Erythroblast (primary cell): ENCODE measurements at regions not wholly inside any gene's neighbourhood (a gene's known extent, or its start where the extent isn't known, plus 50 kb on each side); places are given as distances from the start of the nearest gene placed in this dataset.

Source experiments
- DNase-seq, 2 experiments: peaks; one replicate each; lab custom pipeline; 2025; lab: John Stamatoyannopoulos, UW
- GATA1 ChIP-seq: IDR thresholded peaks from 2 replicates; pipeline ENCODE4 v1.6.1; 2011; ENCODE audit warnings: low read depth, mild to moderate bottlenecking, control low read depth, low read length, moderate library complexity
- POLR2A ChIP-seq: IDR thresholded peaks from 2 replicates; pipeline ENCODE4 v1.6.1; 2011; ENCODE audit warnings: mild to moderate bottlenecking, low read length

- TF ChIP-seq POLR2A = no peak
- no peak for TF ChIP-seq GATA1
- no peak for DNase-seq
Measured at GRCh38 chr2:240355001-240355891, 80.2 kb upstream of the GPC1 start.

DNA sequence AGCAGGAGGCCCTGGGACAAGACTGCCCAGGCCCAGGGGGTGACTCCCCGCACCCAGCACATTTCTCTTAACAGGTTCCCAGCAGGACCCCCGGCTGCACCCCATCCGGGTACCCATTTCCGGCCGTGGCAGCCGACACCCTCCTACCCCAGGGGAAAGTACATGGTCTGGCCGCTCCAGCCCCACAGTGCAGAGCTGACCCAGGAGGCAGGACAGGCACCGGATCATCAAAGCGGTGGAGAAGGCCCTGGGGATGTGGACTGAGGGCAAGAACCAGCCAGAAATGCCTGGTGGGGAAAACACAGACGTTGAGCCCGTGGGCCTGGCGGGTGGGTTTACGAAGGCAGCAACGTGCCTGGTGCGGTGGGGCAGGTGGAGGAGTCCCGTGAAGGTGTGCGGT, 79.5 kb upstream of the GPC1 start:
- TF ChIP-seq POLR2A = no peak
- no peak for TF ChIP-seq GATA1
- no peak for DNase-seq

- DNase-seq = no peak
- TF ChIP-seq POLR2A (no peak), GATA1 (no peak)
Measured at GRCh38 chr2:240356700-240357640, 78.5 kb upstream of the GPC1 start.

- DNase-seq = no peak
- TF ChIP-seq POLR2A = no peak
- TF ChIP-seq GATA1 = no peak
Measured at GRCh38 chr2:240357641-240358012, 77.8 kb upstream of the GPC1 start.

DNA sequence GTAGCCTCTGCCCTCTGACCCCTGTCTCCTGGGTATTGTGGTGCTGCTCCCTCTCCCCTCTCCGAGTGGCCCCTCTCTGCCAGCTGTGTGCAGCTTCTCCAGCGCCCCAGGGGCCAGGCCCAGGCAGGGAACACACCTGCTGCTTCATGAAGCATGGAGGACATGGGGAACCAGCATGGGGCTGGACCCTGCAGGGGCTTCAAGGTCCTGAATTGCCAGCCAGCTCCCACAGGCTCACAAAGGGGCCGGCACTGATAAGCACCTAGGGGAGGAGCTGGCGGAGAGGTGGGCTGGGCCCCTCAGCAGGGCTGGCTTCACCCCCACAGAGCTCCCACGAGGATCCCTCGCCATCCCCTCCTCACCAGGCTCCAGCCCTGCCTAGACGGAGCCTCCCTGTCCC, 77.4 kb upstream of the GPC1 start:
- no peak for DNase-seq
- TF ChIP-seq GATA1 (no peak), POLR2A (no peak)

- TF ChIP-seq POLR2A = no peak
- TF ChIP-seq GATA1 = no peak
- no peak for DNase-seq
Measured at GRCh38 chr2:240358821-240359397, 76.6 kb upstream of the GPC1 start.

DNA sequence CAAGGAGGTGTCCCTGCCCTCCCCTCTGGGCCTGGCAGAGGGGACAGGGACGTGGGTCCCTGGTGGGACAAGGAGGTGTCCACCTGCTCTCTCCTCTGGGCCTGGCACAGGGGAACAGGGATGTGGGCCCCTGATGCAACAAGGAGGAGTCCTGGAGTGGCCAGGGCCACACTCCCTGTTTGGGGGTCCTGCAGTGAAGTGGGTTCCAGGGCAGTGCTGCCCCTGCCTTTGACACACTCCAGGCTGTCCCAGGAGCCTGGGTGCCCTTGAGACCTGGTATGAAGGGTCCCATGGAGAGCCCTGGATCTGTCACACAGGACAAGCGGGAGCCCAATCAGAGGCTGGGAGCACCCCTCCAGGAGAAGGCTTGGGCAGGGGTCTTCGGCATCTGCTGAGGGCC, 75.8 kb upstream of the GPC1 start:
- DNase-seq = no peak
- no peak for TF ChIP-seq POLR2A
- no peak for TF ChIP-seq GATA1

GRCh38 chr2:240360645-240361475, 74.6 kb upstream of the GPC1 start:
- no peak for DNase-seq
- no peak for TF ChIP-seq POLR2A
- TF ChIP-seq GATA1 = no peak

GRCh38 chr2:240362216-240362755, 73.2 kb upstream of the GPC1 start:
- no peak for TF ChIP-seq GATA1
- no peak for TF ChIP-seq POLR2A
- no peak for DNase-seq

DNA sequence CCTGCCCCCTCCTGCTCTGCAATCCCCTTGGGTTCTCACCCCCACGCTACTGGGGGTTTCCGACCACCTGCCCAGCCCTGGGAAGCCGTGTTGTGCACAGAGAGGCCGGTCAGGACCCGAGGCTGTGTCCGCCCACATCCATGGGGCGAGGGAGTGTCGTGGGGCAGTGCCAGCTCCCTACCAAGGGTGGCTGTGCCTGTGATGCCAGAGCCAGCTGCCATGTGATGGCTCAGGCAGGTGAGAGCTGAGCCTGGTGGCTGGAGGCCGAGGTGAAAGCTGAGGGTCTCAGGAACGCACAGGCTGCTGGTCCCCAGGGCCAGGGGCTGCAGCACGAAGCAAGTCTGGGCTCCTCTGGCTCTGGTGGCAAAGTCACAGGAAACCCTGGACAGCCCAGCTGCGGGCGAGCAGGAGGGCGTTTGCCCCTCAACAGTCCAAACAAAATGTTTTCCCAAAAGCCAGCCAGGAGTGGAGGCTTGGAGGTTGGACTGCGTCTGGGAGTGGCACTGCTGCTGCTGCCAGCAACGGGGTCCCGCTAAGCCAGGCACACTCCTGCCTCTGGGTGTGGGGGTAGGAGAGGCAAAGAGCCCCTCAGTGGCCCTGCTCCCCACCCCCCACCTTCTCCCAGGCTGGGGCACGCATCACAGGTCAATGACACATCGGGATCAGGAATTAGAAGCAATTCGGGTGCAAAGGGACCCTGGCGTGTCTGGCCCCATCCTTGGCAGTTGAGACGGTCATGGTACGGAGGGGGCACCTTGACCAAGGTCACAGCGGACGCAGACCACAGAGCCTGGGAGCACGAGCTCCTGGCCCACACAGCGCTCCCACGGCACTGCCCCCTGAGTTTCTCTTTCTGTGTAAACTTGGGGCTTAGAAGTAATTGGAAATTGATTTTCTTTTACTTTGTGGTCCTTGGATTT, 72.4 kb upstream of the GPC1 start:
- DNase-seq = no peak
- TF ChIP-seq GATA1 (no peak), POLR2A (no peak)

DNA sequence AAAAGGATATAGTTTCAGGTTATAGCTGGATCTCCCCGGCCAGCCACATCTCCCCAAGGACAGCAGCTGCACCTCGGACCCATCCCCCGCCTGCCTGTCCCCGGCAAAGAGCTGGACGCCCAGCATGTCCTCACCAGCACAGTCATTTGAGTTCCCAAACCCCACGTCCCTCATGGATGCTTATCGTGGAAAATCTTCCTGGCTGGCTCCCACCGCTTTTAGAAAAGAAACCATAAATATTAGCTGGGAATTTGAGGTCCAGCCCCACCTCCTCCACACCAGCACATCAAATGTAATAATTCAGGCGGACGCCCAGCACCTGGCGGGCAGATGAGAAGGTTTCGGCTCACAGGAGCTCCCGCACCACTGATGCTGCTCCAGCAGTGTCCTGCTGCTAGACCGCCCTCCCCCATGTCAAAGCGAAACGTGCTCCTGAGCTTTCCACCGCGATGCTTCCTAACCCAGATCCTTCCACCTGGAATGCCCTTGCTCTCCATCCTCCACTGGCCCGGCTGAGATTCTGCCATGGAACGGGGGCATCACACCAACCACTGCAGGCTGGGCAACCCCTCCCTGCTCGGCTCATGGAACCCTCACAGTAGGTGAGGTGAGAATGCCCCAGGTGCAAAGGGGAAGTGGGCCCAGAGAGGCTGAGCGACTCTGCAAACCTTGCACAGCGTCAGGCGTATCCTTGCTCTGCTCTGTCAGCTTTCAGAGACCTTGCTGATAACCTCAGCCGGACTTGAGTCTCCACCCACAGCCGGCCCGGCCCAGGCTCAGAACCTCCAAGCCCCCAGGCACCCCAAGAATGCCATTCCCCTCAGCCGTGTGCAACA, 71.5 kb upstream of the GPC1 start:
- TF ChIP-seq POLR2A = no peak
- no peak for TF ChIP-seq GATA1
- no peak for DNase-seq
